Panc1 (cell line): ENCODE measurements at regions not wholly inside any gene's neighbourhood (a gene's known extent, or its start where the extent isn't known, plus 50 kb on each side); places are given as distances from the start of the nearest gene placed in this dataset.

ENCODE experiments used
- ATAC-seq: fragments of 200-7000 bp; cut with Tn5 transposase; 2 replicates; pipeline ENCODE4 v1.9.1; 2020; ENCODE audit warnings: mild to moderate bottlenecking, moderate library complexity
- BruUV-seq: library from RNA; stranded (reverse); fragments of 400-500 nt; replicated peaks from 2 replicates; lab custom pipeline; 2021; lab: Mats Ljungman, UMichigan
- CTCF ChIA-PET: fragments of 300-600 bp; sonication (Branson Sonifier 250); formaldehyde crosslinking; loops from one replicate; lab custom pipeline; 2022; ENCODE audit warnings: antibody characterized with exemption; lab: Charles Lee
- POLR2A ChIA-PET: fragments of 300-600 bp; sonication (Branson Sonifier 250); formaldehyde crosslinking; loops from one replicate; lab custom pipeline; 2022; ENCODE audit warnings: antibody characterized with exemption; lab: Charles Lee
- DNase-seq: peaks from one replicate; pipeline ENCODE4 v3.0.0-alpha.2; 2010; ENCODE audit warnings: low read depth, low spot score
- H3K27ac ChIP-seq: 2 replicates; pipeline ENCODE4 v1.5.1; 2011; ENCODE audit warnings: mild to moderate bottlenecking, low read length, inconsistent platforms
- H3K27me3 ChIP-seq: fragments of 200-500 bp; sonication (Bioruptor generic); 2 replicates; pipeline ENCODE4 v1.6.0; 2014; ENCODE audit warnings: low read length, inconsistent platforms; ENCODE audit not compliant: control insufficient read depth, insufficient read depth
- H3K36me3 ChIP-seq: fragments of 200-500 bp; sonication (Bioruptor generic); 2 replicates; pipeline ENCODE4 v1.5.1; 2014; ENCODE audit warnings: inconsistent platforms, mild to moderate bottlenecking, low read length, moderate library complexity; ENCODE audit not compliant: control insufficient read depth, insufficient read depth
- H3K4me1 ChIP-seq: 2 replicates; pipeline ENCODE4 v1.5.1; 2011; ENCODE audit warnings: inconsistent platforms, mild to moderate bottlenecking, low read length, moderate library complexity; ENCODE audit not compliant: control insufficient read depth, insufficient read depth
- H3K4me3 ChIP-seq, 2 experiments: 2 replicates each; pipeline ENCODE4 v1.5.1; 2011 to 2012; ENCODE audit warnings: low read depth in 2 of 2, low read length in 2 of 2, mild to moderate bottlenecking in 2 of 2, inconsistent platforms in 1 of 2, moderate library complexity in 1 of 2
- H3K9me3 ChIP-seq: fragments of 200-500 bp; sonication (Bioruptor generic); 2 replicates; pipeline ENCODE4 v1.5.1; 2014; ENCODE audit warnings: low read depth, mild to moderate bottlenecking, inconsistent platforms, low read length, moderate library complexity; ENCODE audit not compliant: control insufficient read depth, insufficient read depth
- POLR2AphosphoS5 ChIP-seq: IDR thresholded peaks from 2 replicates; pipeline ENCODE4 v1.6.1; 2012; ENCODE audit warnings: mild to moderate bottlenecking, low read depth, low read length, moderate library complexity
- SIN3A ChIP-seq: IDR thresholded peaks from 2 replicates; pipeline ENCODE4 v1.6.1; 2012; ENCODE audit warnings: low read depth, mild to moderate bottlenecking, low read length, moderate library complexity, borderline replicate concordance; ENCODE audit not compliant: insufficient read depth
- TCF7L2 ChIP-seq: IDR thresholded peaks from 2 replicates; pipeline ENCODE4 v1.6.1; 2011; ENCODE audit warnings: mild to moderate bottlenecking, low read depth, low read length, inconsistent platforms
- in situ Hi-C: cut with HindIII; loops from 2 replicates; pipeline ENCODE4 v1.10.0; 2016; ENCODE audit warnings: low sequenced_read_pairs, low pct_unique_long_range_greater_than_20kb
- intact Hi-C: fragments of 100-400 bp; cut with micrococcal nuclease; formaldehyde crosslinking; loops from one replicate; pipeline ENCODE4 v1.10.0; 2022; ENCODE audit not compliant: unreplicated experiment
- TF ChIP-seq, protein P1 (sequence below): fragments of 450-650 bp; IDR thresholded peaks from 2 replicates; pipeline ENCODE4 v1.5.1; 2017; ENCODE audit warnings: mild to moderate bottlenecking
- TF ChIP-seq, protein P2 (sequence below), 2 experiments: IDR thresholded peaks; 2 replicates each; pipeline ENCODE4 v1.6.1; 2011 to 2012; ENCODE audit warnings: low read depth in 2 of 2, control low read depth in 1 of 2, low read length in 1 of 2, mild to moderate bottlenecking in 1 of 2, moderate library complexity in 1 of 2; ENCODE audit not compliant: insufficient read depth in 1 of 2

DNA sequence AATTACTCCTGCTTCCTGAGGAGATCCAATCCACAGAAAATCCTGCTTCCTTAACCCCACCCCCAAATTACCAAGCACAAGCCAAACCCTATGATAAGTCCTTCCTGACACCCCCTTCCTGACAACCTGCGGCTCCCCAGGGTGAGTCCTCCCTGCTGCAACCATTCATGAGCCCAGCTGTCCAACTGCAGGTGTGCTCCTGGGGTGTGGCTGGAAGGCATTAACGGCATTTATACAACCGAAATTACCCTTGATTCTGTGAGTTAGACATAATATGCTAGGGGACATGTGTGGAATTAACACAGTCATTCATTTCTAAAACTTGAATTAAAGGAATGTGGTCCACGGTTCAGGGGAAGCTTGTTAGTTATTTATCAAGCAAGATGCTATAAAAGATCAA is 119.0 kb upstream of the ALKAL2 start:
- CTCF ChIA-PET, result no interaction called here
- intact Hi-C loops (no loop called here), in situ Hi-C loops (no loop called here)
- no peaks in the 10 kb centered on the region for H3K27me3 ChIP-seq
- no TSS peak for BruUV-seq
- no peak overlapping the region for H3K4me3 ChIP-seq
- TF ChIP-seq SIN3A (no peak), TCF7L2 (no peak), POLR2AphosphoS5 (no peak)
- TF ChIP-seq, protein P1, sequence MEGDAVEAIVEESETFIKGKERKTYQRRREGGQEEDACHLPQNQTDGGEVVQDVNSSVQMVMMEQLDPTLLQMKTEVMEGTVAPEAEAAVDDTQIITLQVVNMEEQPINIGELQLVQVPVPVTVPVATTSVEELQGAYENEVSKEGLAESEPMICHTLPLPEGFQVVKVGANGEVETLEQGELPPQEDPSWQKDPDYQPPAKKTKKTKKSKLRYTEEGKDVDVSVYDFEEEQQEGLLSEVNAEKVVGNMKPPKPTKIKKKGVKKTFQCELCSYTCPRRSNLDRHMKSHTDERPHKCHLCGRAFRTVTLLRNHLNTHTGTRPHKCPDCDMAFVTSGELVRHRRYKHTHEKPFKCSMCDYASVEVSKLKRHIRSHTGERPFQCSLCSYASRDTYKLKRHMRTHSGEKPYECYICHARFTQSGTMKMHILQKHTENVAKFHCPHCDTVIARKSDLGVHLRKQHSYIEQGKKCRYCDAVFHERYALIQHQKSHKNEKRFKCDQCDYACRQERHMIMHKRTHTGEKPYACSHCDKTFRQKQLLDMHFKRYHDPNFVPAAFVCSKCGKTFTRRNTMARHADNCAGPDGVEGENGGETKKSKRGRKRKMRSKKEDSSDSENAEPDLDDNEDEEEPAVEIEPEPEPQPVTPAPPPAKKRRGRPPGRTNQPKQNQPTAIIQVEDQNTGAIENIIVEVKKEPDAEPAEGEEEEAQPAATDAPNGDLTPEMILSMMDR, result no peak
- TF ChIP-seq, protein P2, sequence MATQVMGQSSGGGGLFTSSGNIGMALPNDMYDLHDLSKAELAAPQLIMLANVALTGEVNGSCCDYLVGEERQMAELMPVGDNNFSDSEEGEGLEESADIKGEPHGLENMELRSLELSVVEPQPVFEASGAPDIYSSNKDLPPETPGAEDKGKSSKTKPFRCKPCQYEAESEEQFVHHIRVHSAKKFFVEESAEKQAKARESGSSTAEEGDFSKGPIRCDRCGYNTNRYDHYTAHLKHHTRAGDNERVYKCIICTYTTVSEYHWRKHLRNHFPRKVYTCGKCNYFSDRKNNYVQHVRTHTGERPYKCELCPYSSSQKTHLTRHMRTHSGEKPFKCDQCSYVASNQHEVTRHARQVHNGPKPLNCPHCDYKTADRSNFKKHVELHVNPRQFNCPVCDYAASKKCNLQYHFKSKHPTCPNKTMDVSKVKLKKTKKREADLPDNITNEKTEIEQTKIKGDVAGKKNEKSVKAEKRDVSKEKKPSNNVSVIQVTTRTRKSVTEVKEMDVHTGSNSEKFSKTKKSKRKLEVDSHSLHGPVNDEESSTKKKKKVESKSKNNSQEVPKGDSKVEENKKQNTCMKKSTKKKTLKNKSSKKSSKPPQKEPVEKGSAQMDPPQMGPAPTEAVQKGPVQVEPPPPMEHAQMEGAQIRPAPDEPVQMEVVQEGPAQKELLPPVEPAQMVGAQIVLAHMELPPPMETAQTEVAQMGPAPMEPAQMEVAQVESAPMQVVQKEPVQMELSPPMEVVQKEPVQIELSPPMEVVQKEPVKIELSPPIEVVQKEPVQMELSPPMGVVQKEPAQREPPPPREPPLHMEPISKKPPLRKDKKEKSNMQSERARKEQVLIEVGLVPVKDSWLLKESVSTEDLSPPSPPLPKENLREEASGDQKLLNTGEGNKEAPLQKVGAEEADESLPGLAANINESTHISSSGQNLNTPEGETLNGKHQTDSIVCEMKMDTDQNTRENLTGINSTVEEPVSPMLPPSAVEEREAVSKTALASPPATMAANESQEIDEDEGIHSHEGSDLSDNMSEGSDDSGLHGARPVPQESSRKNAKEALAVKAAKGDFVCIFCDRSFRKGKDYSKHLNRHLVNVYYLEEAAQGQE (IDR thresholded peaks at IDR 0.05; ENCODE audit: insufficient read depth in 1 of 2, low read depth in 2 of 2, low read length in 1 of 2), result no peak
- no peak for DNase-seq
- H3K27ac ChIP-seq, result no peak overlapping the region
- no peak for ATAC-seq
- no peaks in the 10 kb centered on the region for H3K9me3 ChIP-seq
- POLR2A ChIA-PET, result no interaction called here
- H3K36me3 ChIP-seq, result no peaks in the 10 kb centered on the region
- H3K4me1 ChIP-seq, result no peaks in the 10 kb centered on the region

DNA sequence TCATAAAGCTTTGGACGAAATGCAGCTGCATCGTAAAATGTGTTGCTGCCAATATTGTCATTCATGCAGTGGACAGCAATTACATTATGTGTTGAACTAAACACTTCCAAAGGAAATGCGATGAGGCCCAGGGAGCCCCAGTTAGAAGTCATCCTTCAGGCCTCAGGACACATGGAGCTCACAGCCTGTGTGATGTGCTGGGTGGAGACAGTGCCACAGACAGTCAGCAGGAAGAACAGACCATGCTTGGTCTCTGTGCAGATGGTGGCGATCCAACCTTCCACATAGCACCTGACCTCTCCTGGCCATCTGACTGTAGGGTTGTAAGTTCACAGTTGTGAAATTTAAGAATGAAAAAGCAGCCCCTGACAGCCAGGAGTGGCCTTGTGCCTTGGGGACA is 118.3 kb upstream of the ALKAL2 start:
- ATAC-seq (no peak), DNase-seq (no peak)
- no peaks in the 10 kb centered on the region for H3K4me1 ChIP-seq
- TF ChIP-seq TCF7L2 (no peak), SIN3A (no peak), POLR2AphosphoS5 (no peak)
- TF ChIP-seq, protein P1, result no peak
- in situ Hi-C loops (no loop called here), intact Hi-C loops (no loop called here)
- ChIA-PET POLR2A (no interaction called here), CTCF (no interaction called here)
- H3K27ac ChIP-seq, result no peak overlapping the region
- H3K36me3 ChIP-seq, result no peaks in the 10 kb centered on the region
- H3K4me3 ChIP-seq, result no peak overlapping the region
- no peaks in the 10 kb centered on the region for H3K9me3 ChIP-seq
- no TSS peak for BruUV-seq
- H3K27me3 ChIP-seq, result no peaks in the 10 kb centered on the region

DNA sequence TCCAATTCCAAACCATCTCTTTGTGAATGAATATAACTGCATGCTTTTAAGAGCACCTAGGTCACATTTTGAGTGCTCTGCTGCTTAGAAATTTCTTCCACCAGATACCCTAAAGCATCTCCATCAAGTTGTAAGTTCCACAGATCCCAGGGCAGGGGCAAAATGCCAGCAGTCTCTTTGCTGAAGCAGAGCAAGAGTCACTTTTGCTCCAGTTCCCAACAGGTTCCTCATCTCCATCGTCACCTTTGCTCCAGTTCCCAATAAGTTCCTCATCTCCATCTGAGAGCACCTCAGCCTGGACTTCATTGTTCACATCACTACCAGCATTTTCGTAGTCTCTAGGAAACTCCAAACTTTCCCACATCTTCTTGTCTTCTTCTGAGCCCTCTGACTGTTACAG is 116.7 kb upstream of the ALKAL2 start:
- TF ChIP-seq, protein P2 (IDR thresholded peaks at IDR 0.05; ENCODE audit: insufficient read depth in 1 of 2, low read depth in 2 of 2, low read length in 1 of 2), result no peak
- TF ChIP-seq TCF7L2, result no peak
- TF ChIP-seq POLR2AphosphoS5, result no peak
- no peak for TF ChIP-seq SIN3A
- TF ChIP-seq, protein P1, result no peak
- Histone ChIP-seq H3K4me3 (no peak overlapping the region), H3K9me3 (no peaks in the 10 kb centered on the region), H3K4me1 (no peaks in the 10 kb centered on the region), H3K27ac (no peak overlapping the region), H3K27me3 (no peaks in the 10 kb centered on the region), H3K36me3 (no peaks in the 10 kb centered on the region)
- ATAC-seq, result no peak
- no peak for DNase-seq
- intact Hi-C loops, result no loop called here
- CTCF ChIA-PET, result no interaction called here
- in situ Hi-C loops, result no loop called here
- POLR2A ChIA-PET, result no interaction called here
- no TSS peak for BruUV-seq
